Medulla oblongata (tissue), 1 donor: ENCODE measurements at regions not wholly inside any gene's neighbourhood (a gene's known extent, or its start where the extent isn't known, plus 50 kb on each side); places are given as distances from the start of the nearest gene placed in this dataset.
"Not testable (repeated sequence)": the region's sequence is repeated elsewhere in the genome, so short reads cannot be mapped to it uniquely, and the experiment has no call there.

Source experiments
- DNase-seq: peaks from one replicate; pipeline ENCODE4 v3.0.0-alpha.2; 2015; ENCODE audit errors: extremely low spot score

DNA sequence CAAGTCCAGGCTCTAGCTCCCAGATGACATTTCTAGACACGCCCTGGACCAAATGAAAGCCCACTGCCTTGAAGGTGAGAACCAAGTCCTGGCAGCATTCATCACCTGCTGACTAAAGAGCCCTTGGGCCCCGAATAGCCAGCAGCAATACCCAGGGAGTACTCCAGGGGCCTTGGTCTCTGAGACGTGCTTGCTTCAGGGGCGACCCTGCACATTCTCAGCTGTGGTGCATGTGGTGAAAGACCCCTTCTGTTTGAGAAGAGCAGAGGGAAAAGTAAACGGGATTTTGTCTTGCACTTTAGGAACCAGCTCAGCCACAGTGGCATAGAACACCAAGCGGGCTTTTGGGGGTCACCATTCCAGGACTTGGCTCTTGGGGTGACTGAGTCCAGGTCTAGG, 260.5 kb upstream of the MYT1L start:
- DNase-seq, result no peak

GRCh38 chr2:2590841-2591541, 259.9 kb upstream of the MYT1L start:
- DNase-seq, result peak; percentile 19

GRCh38 chr2:2590141-2590540, 259.1 kb upstream of the MYT1L start:
- DNase-seq, result no peak

DNA sequence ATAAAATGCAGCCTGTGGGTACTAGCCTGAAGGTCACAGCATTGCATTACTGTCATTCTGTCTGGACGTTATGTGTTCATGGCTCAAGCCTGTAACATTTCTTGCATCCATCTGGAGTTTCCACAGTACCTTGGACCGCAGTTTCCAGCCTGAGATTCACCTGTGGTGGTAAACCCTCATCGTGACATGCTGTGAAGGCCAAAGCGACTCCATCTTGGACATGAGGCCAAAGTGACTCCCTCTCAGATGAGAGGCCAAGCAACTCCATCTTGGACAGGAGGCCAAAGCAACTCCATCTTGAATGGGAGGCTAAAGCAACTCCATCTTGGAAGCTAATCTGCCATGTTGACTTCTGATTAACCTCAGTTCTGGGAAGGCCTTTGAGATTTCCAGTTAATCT, 257.7 kb upstream of the MYT1L start:
- no peak for DNase-seq

DNA sequence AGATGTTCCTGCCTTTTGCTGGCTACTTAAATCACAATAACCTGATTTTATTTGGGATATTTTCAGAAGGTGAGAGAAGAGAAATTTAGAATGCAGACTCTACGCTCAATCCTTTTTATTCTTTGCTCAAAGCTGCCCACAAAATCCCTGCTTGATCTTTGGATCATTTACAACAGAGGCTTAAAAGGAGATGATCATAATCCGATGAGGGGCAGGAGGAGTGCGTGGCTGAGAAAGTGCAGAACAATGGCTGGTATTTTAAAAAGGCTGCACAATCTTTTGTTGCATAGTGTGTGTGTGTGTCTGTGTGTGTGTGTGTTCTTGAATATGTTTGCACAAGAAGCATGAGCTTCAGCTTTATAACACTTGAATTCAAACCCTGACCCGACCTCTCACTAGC, 256.3 kb upstream of the MYT1L start:
- no peak for DNase-seq

DNA sequence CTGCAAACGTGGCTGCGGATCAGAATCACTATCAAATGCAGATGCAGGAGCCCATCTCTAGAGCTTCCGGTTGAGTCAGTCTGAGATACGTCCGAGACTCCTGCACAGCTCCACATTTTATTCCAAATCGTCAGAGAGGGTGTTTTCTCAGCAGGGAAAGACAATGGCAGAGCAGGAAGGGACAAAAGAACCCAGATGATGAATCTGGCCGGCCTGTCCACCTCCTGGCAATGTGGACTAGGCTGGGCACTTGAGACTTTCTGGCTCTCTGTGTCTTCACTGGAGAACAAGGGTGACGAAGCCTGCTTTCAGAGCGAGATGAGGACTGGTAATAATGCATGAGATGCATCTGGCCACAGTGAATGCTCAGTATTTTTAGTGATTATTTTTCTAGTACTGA, 255.9 kb upstream of the MYT1L start:
- no peak for DNase-seq

- DNase-seq, result no peak
Measured at GRCh38 chr2:2586068-2586776, 255.1 kb upstream of the MYT1L start.

DNA sequence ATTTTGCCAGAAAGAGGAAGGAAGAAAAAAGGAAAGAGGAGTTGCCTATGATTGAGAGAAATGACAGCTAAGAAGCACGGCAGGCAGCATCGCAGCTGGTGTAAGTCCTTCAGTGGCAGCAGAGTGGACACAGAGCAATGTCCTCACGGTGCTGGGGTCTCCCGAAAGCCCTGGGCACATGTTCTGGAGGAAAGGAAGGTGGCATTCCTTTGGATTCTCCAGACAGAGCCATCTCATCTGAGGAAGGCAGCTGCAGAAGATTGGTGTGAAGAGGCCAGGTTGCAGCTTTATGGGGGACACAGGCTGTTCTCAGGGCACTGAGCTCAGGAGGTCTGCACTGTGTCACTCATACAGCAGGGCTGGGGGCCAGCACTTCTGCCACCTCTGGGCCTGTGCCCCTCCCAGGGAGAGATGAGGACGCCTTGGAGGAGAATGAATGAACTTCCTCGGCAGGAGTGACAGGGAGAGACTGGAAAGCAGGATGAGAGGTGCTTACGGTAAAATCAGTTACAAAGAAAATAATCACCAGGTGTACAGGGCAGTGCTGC, 252.0 kb upstream of the MYT1L start:
- DNase-seq, result no peak

DNA sequence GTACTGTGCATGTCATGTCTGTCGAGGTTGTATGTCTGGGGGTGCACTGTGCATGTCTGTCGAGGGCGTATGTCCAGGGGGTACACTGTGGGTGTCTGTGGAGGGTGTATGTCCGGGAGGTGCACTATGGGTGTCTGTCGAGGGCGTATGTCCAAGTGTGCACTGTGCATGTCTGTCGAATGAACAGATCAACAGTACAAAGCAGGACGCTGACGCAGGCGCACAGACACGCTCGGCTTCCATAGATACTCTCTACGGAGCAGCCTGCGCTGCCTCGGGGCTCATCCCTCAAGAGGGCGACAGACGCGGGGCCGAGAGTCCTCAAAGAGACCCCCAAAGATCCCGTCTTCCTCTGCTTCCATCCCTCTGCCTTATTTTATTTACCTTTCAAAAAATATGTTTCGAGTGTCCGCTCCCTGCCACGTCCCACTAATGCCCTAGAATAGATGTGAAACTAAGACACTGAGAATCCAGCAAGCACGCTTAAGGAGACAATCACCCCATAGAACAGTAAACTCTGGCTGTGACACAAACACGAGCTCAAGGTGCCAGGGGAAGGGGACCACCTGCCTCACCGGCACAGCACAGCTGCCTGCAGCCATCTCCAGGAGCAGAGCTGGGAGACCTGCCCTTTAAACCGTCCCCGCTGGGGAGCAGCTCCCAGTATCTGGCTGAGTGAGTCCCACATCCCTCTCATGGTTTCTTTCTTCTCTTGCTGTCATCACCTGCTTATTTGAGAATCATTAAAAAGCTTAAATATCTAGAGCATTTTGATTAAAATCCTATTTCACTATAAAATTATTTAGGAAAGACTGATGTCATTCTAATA, 250.5 kb upstream of the MYT1L start:
- no peak for DNase-seq

DNA sequence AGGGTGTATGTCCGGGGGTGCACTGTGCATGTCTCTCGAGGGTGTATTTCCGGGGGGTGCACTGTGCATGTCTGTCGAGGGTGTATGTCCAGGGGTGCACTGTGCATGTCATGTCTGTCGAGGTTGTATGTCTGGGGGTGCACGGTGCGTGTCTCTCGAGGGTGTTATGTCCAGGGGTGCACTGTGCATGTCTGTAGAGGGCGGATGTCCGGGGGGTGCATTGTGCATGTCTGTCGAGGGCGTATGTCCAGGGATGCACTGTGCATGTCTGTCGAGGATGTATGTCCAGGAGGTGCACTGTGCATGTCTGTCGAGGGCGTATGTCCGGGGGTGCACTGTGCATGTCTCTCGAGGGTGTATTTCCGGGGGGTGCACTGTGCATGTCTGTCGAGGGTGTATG, 249.8 kb upstream of the MYT1L start:
- DNase-seq, result not testable (repeated sequence)

DNA sequence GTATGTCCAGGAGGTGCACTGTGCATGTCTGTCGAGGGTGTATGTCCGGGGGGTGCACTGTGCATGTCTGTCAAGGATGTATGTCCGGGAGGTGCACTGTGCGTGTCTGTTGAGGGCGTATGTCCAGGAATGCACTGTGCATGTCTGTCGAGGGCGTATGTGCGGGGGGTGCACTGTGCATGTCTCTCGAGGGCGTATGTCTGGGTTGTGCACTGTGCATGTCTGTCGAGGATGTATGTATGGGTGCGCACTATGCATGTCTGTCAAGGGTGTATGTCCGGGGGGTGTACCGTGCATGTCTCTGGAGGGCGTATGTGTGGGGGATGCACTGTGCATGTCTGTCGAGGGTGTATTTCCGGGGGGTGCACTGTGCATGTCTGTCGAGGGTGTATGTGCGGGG, 249.3 kb upstream of the MYT1L start:
- DNase-seq, result no peak

- DNase-seq, result no peak
Measured at GRCh38 chr2:2579814-2580213, 248.7 kb upstream of the MYT1L start.

GRCh38 chr2:2577407-2577831, 246.3 kb upstream of the MYT1L start:
- peak; percentile 89 for DNase-seq

DNA sequence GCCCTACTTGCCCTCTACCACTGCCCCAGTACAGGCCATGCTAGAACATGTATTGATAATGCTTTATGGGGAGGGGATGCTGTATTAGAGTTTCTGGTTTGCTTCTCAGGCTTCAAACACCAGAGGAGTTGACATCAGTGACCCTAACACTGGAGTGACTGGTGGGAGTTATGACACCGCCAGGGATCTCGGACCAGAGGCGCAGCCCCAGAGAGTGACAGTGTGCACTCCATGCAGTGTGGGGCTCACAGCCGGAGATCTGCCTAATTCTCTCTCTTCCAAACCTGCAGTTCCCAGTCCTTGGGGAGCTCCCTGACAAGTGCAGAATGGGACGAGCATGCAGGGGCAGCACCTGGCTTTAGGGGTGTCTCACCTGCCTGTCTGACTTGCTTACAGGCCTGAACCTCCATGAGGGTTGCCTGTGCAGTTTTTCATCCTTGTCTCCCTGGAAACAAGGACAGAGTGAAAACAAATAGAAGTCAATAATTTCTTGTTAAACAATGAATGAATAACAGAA, 244.9 kb upstream of the MYT1L start:
- DNase-seq, result no peak

- no peak for DNase-seq
Measured at GRCh38 chr2:2575181-2575577, 244.1 kb upstream of the MYT1L start.

GRCh38 chr2:2574401-2575180, 243.5 kb upstream of the MYT1L start:
- DNase-seq, result no peak

DNA sequence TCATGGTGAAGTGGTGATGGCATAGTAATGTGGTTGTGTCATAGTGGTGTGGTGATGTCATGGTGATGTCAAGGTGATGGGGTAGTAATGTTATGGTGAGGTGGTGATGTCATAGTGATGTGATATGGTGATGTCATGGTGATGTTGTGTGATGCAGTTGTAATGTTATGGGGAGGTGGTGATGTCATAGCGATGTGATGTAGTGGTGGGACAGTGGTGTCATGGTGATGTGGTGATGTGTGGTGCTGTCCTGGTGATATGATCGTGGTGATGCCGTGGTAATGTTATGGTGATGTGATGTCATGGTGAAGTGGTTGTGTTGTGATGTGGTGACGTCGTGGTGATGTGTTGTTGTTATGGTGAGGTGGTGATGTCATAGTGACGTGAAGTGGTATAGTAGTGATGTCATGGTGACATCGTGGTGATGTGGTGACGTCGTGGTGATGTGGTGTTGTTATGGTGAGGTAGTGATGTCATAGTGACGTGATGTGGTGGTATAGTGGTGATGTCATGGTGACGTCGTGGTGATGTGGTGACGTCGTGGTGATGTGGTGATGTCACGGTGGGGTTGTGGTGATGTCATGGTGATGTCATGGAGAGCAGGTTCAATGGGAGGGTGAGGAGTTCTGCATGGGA, 242.7 kb upstream of the MYT1L start:
- no peak for DNase-seq

DNA sequence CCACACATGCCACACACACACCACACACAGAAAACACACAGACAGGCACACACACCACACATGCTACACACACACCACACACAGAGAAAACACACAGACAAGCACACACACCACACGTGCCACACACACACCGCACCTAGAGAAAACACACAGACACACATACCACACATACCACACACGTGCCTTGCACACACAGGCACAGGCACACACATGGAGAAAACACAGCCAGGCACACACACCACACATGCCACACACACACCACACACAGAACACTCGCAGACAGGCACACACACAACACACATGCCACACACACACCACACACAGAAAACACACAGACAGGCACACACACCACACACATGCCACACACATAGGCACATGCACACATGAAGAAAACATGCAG, 242.1 kb upstream of the MYT1L start:
- no peak for DNase-seq

DNA sequence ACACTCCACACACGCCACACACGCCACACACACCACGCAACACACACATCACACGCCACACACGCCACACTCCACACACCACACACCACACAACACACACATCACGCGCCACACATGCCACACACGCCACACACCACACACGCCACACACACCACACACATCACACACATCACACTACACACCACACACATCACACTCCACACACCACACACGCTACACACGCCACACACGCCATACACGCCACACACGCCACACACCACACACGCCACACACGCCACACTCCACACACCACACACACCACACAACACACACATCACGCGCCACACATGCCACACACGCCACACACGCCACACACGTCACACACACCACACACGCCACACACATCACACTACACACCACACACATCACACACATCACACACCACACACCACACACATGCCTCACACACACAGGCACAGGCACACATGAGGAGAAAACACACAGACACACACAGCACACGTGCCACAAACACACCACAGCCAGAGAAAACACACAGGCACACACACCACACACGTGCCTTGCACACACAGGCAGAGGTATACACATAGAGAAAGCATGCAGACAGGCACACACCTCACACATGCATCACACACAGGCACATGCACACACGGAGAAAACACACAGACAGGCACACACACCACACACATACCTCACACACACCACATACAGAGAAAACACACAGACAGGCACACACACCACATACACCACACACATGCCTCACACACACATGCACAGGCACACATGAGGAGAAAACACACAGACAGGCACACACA, 241.5 kb upstream of the MYT1L start:
- no peak for DNase-seq
